Gastroesophageal sphincter (tissue), 3 donors: ENCODE measurements at regions not wholly inside any gene's neighbourhood (a gene's known extent, or its start where the extent isn't known, plus 50 kb on each side); places are given as distances from the start of the nearest gene placed in this dataset.

ENCODE experiments used
- POLR2A ChIP-seq, 2 donors: fragments of 450-650 bp; IDR thresholded peaks; one replicate each; pipeline ENCODE4 v1.6.1; 2017; ENCODE audit warnings: antibody characterized with exemption in 2 of 2, mild to moderate bottlenecking in 2 of 2, moderate library complexity in 1 of 2
- TF ChIP-seq, protein P1 (sequence below), 4 experiments: fragments of 200-600 bp in 2 of 4; fragments of 450-650 bp in 2 of 4; sonication (generic) in 1 of 4; IDR thresholded peaks; one replicate each; pipeline ENCODE4 v1.5.1; 2017 to 2019; ENCODE audit warnings: antibody characterized with exemption in 4 of 4, mild to moderate bottlenecking in 2 of 4, moderate library complexity in 2 of 4

DNA sequence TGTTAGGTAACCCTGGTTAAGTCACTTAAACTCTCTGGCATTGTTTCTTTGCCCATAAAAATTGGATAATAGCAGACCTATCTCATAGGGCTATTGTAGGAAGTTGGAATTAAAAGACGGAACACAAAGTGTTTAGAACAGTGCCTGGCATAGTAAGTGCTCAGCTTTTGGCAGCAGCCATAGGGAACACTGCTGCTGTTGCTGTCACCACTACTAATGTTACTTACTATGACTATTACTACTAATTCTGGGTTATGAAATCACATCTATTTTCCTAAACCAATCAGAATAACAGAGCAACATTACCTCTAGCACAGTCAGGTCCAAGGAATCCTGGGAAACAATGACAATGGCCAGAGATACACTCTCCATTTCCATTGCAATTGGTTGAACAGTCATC lies 300.0 kb downstream of the SH2D1A start:
- TF ChIP-seq, protein P1, sequence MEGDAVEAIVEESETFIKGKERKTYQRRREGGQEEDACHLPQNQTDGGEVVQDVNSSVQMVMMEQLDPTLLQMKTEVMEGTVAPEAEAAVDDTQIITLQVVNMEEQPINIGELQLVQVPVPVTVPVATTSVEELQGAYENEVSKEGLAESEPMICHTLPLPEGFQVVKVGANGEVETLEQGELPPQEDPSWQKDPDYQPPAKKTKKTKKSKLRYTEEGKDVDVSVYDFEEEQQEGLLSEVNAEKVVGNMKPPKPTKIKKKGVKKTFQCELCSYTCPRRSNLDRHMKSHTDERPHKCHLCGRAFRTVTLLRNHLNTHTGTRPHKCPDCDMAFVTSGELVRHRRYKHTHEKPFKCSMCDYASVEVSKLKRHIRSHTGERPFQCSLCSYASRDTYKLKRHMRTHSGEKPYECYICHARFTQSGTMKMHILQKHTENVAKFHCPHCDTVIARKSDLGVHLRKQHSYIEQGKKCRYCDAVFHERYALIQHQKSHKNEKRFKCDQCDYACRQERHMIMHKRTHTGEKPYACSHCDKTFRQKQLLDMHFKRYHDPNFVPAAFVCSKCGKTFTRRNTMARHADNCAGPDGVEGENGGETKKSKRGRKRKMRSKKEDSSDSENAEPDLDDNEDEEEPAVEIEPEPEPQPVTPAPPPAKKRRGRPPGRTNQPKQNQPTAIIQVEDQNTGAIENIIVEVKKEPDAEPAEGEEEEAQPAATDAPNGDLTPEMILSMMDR (IDR thresholded peaks at IDR 0.05) = no peak
- TF ChIP-seq POLR2A (IDR thresholded peaks at IDR 0.05) = no peak
